ENCODE measurements at regions not wholly inside any gene's neighbourhood (a gene's known extent, or its start where the extent isn't known, plus 50 kb on each side); places are given as distances from the start of the nearest gene placed in this dataset.
"Not testable (repeated sequence)": the region's sequence is repeated elsewhere in the genome, so short reads cannot be mapped to it uniquely, and the experiment has no call there.

DNA sequence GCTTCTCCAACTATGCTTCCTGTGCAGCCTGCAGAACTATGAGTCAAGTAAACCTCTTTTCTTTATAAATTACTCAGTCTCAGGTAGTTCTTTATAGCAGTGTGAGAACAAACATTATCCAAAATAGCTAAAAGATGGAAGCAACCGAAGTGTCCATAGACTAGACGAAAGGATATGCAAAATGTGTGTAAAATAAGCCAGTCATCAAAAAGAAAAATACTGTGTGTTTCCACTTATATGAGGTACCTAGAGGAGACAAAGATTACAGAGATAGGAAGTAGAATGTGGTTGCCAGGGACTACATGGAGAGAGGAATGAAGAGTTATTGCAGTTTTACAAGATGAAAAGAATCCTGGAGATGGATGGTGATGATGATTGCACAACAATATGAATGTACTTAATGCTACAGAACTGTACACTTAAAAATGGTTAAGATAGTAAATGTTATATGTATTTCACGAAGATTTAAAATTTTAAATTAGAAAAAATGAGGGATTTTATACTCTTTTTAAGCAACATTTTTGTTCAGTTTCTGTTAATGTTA lies 99.3 kb upstream of the FN1 start:
- WGBS, 2 donors = 71 to 73% methylated on average over 3 of the region's 3 CpGs
- intact Hi-C loops (cut with DNase I) = no loop called here
- no peak for ATAC-seq
- H3K27me3 ChIP-seq = no peaks in the 10 kb centered on the region
- no peak overlapping the region for H3K4me3 ChIP-seq
- H3K9me3 ChIP-seq = no peaks in the 10 kb centered on the region
- DNase-seq = no peak
- no peaks in the 10 kb centered on the region for H3K36me3 ChIP-seq (replicated peaks in 1 of 2; ENCODE audit: insufficient read depth in 1 of 2, low read depth in 2 of 2)
- no peaks in the 10 kb centered on the region for H3K4me1 ChIP-seq
- no peak overlapping the region for H3K27ac ChIP-seq
- TF ChIP-seq POLR2A (IDR thresholded peaks at IDR 0.05) = no peak
- TF ChIP-seq, protein P1, sequence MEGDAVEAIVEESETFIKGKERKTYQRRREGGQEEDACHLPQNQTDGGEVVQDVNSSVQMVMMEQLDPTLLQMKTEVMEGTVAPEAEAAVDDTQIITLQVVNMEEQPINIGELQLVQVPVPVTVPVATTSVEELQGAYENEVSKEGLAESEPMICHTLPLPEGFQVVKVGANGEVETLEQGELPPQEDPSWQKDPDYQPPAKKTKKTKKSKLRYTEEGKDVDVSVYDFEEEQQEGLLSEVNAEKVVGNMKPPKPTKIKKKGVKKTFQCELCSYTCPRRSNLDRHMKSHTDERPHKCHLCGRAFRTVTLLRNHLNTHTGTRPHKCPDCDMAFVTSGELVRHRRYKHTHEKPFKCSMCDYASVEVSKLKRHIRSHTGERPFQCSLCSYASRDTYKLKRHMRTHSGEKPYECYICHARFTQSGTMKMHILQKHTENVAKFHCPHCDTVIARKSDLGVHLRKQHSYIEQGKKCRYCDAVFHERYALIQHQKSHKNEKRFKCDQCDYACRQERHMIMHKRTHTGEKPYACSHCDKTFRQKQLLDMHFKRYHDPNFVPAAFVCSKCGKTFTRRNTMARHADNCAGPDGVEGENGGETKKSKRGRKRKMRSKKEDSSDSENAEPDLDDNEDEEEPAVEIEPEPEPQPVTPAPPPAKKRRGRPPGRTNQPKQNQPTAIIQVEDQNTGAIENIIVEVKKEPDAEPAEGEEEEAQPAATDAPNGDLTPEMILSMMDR (IDR thresholded peaks at IDR 0.05) = no peak

DNA sequence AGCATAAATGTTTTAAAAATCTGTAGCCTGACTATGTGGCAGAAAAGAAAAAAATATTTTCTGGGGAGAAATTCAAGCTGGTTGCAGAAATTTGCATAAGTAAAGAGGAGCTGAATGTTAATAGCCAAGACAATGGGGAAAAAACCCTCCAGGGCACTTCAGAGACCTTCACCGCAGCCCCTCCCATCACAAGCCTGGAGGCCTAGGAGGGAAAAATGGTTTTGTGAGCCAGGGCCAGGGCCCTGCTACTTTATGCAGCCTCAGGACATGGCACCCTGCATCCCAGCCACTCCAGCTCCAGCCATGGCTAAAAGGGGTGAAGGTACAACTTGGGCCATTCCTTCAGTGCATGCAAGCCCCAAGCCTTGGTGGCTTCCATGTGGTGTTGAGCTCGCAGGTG lies 97.8 kb upstream of the FN1 start:
- H3K27me3 ChIP-seq; H3K4me1 ChIP-seq; ATAC-seq; H3K9me3 ChIP-seq; H3K36me3 ChIP-seq (replicated peaks in 1 of 2; ENCODE audit: insufficient read depth in 1 of 2, low read depth in 2 of 2); DNase-seq; H3K27ac ChIP-seq; intact Hi-C loops (cut with DNase I); H3K4me3 ChIP-seq: not testable (repeated sequence)
- 79% methylated on average over 2 of the region's 2 CpGs for WGBS, 2 donors

DNA sequence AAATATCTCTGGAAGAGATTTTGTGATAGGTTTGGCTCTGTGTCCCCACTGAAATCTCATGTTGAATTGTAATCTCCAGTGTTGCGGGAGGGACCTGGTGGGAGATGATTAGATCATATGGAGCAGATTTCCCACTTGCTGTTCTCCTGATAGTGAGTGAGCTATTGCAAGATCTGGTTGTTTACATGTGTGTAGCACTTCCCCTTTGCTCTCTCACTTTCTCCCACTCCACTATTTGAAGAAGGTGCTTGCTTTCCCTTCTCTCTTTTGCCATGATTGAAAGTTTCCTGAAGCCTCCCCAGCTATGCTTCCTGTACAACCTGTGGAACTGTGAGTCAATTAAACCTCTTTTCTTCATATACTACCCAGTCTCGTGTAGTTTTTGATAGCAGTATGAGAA lies 97.0 kb upstream of the FN1 start:
- no peak for TF ChIP-seq POLR2A (IDR thresholded peaks at IDR 0.05)
- TF ChIP-seq, protein P1 (IDR thresholded peaks at IDR 0.05) = no peak
- no peaks in the 10 kb centered on the region for H3K9me3 ChIP-seq
- no peaks in the 10 kb centered on the region for H3K27me3 ChIP-seq
- ATAC-seq = no peak
- 61 to 64% methylated on average over 2 of the region's 2 CpGs for WGBS, 2 donors
- H3K36me3 ChIP-seq (replicated peaks in 1 of 2; ENCODE audit: insufficient read depth in 1 of 2, low read depth in 2 of 2) = no peaks in the 10 kb centered on the region
- no peak for DNase-seq
- intact Hi-C loops (cut with DNase I) = no loop called here
- H3K4me3 ChIP-seq = no peak overlapping the region
- H3K27ac ChIP-seq = no peak overlapping the region
- no peaks in the 10 kb centered on the region for H3K4me1 ChIP-seq

DNA sequence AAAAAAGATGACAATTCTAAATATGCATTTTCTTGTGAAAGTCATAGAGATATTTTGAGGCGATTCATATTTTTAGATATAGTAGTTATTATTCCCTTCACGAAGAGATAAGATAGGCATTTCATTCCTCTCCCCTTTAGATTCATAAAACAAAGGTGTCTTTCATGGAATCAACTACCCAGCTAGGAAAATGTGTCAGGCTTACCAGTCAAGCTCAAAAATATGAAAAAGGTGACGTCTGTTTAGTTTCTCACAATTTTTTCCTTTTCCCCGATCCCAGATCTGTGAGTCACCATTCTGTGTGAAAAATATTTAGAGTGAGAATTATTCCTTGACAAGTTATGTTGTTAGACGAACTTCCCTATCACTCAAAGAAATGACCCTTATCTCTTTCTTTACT lies 95.4 kb upstream of the FN1 start:
- H3K27ac ChIP-seq = no peak overlapping the region
- DNase-seq (no peak), ATAC-seq (no peak)
- no peak for TF ChIP-seq POLR2A (IDR thresholded peaks at IDR 0.05)
- TF ChIP-seq, protein P1 (IDR thresholded peaks at IDR 0.05) = no peak
- H3K9me3 ChIP-seq = no peaks in the 10 kb centered on the region
- WGBS, 2 donors = 16 to 22% methylated on average over 5 of the region's 5 CpGs
- H3K4me1 ChIP-seq = no peaks in the 10 kb centered on the region
- H3K4me3 ChIP-seq = no peak overlapping the region
- no peaks in the 10 kb centered on the region for H3K36me3 ChIP-seq (replicated peaks in 1 of 2; ENCODE audit: insufficient read depth in 1 of 2, low read depth in 2 of 2)
- intact Hi-C loops (cut with DNase I) = no loop called here
- H3K27me3 ChIP-seq = no peaks in the 10 kb centered on the region

DNA sequence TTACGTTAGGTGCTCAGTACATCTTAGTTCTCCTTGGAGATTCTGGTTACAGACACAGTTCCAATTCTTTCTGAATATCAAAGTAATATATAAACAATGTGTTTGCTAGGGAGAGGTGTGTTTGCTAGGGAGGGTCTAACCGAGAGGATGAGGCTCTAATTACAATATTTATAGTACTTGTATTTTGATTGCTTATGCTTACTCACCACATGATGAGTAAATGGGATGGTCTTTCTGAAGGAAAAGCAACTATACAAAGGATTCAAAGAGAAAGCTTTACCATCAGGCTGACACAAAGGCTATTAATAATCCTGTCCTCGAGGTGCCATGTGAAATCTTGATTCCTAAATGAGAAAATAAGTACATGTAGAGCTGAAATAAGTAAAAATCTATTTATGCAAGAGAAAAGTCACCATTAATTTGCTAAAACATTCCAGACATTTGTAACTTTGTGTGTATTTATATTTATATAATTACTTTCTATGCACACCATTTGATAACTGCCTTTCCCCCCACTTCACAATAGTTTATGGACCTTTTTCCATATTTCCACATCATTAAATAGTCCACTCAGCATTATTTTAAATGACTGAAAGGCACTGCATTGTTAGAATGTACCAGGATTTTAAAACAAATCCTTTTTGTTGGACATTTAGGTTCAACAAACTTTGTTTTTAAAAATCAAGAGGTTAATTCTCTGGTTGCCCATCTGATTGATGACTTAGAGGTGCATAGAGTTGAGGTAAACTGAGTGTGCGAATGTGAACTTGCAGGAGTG lies 94.5 kb upstream of the FN1 start:
- Histone ChIP-seq H3K4me1 (no peaks in the 10 kb centered on the region), H3K27ac (no peak overlapping the region), H3K9me3 (no peaks in the 10 kb centered on the region), H3K4me3 (no peak overlapping the region), H3K36me3 (replicated peaks in 1 of 2; ENCODE audit: insufficient read depth in 1 of 2, low read depth in 2 of 2) (no peaks in the 10 kb centered on the region), H3K27me3 (no peaks in the 10 kb centered on the region)
- WGBS, 2 donors = 53 to 55% methylated on average over 4 of the region's 4 CpGs
- intact Hi-C loops (cut with DNase I) = no loop called here
- no peak for DNase-seq
- no peak for ATAC-seq
- TF ChIP-seq POLR2A (IDR thresholded peaks at IDR 0.05) = no peak
- TF ChIP-seq, protein P1 (IDR thresholded peaks at IDR 0.05) = no peak

Measured in body of pancreas (tissue), 4 donors.